A673 (cell line): ENCODE measurements at regions not wholly inside any gene's neighbourhood (a gene's known extent, or its start where the extent isn't known, plus 50 kb on each side); places are given as distances from the start of the nearest gene placed in this dataset.

Source experiments
- CTCF ChIP-seq: fragments of 300-800, 200-600 bp; sonication (generic); conservative IDR thresholded peaks from 2 replicates; pipeline ENCODE4 v1.5.1; 2017; ENCODE audit warnings: low read depth, mild to moderate bottlenecking, antibody characterized with exemption, low read length, moderate library complexity, mixed read lengths
- EZH2 ChIP-seq: fragments of 200-600 bp; sonication (generic); IDR thresholded peaks from 2 replicates; pipeline ENCODE4 v1.6.1; 2017; ENCODE audit warnings: borderline replicate concordance, low read depth, mild to moderate bottlenecking, mixed read lengths, antibody characterized with exemption, low read length; ENCODE audit not compliant: poor library complexity, severe bottlenecking

DNA sequence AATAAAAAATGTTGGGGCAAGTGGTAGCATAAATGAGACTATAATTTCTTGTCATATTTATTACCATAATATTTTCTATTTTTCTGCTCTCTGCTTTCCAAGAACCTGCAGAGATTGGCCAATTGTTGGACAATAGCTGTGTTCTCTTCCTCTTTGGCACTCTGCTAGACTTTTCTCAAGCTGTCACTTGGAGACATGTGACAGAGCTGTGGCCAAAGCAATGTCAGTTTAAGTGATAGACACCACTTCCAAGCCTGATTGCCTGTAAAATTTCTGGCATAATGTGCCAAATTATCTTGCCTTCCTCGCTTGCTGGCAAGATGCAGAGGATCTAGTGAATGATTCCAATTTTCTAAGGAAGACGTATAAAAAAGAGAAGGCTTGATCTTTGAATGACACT is 162.2 kb upstream of the NDST4 start:
- TF ChIP-seq EZH2 (no peak), CTCF (no peak)
